ENCODE measurements at regions not wholly inside any gene's neighbourhood (a gene's known extent, or its start where the extent isn't known, plus 50 kb on each side); places are given as distances from the start of the nearest gene placed in this dataset.

DNA sequence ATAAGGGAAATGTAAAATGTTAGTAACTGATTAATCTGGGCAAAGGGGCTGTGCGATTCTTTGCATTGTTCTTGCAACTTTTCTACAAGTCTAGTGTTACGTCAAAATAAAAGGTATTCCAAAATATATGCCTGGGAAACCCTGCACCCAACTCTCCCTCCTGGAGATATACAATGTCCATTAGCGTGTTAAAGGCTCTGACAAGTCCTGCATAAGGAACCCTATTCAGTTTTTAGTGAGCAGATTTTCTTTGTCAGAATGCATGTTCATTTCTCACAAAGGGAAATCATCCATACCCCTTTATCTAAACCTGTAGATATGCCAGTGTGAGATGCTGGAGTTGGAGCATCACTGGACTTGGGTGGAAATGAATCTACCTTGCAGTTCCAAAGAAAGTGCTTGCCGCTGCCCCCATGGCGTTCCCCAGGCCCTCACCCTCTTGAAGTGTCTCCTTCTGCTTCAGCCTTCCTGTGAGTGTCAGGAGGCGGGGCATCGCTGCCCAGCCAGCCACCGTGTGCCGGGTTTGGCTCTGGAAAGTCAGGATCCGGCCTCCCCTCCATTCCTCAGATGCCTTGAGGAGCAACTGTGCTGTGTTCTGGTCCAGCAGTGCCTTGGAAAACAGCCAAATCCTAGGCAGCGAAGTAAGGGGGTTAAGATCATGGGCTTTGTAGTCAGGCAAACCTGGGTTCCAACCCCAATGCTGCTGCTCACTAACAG, 85.5 kb downstream of the RMI2 start:
- TF ChIP-seq, protein P1, sequence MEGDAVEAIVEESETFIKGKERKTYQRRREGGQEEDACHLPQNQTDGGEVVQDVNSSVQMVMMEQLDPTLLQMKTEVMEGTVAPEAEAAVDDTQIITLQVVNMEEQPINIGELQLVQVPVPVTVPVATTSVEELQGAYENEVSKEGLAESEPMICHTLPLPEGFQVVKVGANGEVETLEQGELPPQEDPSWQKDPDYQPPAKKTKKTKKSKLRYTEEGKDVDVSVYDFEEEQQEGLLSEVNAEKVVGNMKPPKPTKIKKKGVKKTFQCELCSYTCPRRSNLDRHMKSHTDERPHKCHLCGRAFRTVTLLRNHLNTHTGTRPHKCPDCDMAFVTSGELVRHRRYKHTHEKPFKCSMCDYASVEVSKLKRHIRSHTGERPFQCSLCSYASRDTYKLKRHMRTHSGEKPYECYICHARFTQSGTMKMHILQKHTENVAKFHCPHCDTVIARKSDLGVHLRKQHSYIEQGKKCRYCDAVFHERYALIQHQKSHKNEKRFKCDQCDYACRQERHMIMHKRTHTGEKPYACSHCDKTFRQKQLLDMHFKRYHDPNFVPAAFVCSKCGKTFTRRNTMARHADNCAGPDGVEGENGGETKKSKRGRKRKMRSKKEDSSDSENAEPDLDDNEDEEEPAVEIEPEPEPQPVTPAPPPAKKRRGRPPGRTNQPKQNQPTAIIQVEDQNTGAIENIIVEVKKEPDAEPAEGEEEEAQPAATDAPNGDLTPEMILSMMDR (IDR thresholded peaks at IDR 0.05; ENCODE audit: insufficient read depth, low read depth, low read length), result no peak
- no peak overlapping the region for H3K4me3 ChIP-seq (ENCODE audit: low read depth, low read length)
- DNase-seq (ENCODE audit: low read depth), result no peak

DNA sequence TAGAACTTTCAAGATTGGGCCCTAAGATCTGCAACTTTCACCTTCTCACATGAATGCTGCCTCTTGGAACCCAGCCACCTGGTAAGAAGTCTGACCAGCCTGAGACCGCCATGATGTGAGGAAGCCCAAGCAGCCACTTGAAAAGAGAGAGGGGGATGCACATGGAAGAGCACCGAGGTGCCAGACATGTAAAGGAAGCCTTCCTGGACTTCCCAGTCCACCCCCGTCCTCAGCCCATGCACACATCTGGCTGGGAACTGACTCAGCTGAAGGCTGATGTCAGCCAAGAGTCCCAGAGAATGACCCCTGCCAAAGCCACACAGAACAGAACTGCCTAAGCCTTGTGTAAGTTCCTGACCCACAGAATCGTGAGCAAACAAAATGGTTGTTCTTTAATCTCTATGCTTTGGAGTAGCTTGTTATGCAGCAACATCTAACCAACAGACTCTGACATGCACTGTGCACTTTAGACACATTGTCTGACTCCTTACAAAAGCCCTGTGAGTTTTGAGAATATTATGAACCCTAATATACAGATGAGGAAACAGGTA, 86.7 kb downstream of the RMI2 start:
- DNase-seq (ENCODE audit: low read depth), result peak; percentile 26
- H3K4me3 ChIP-seq (ENCODE audit: low read depth, low read length), result no peak overlapping the region
- TF ChIP-seq, protein P1 (IDR thresholded peaks at IDR 0.05; ENCODE audit: insufficient read depth, low read depth, low read length), result no peak

DNA sequence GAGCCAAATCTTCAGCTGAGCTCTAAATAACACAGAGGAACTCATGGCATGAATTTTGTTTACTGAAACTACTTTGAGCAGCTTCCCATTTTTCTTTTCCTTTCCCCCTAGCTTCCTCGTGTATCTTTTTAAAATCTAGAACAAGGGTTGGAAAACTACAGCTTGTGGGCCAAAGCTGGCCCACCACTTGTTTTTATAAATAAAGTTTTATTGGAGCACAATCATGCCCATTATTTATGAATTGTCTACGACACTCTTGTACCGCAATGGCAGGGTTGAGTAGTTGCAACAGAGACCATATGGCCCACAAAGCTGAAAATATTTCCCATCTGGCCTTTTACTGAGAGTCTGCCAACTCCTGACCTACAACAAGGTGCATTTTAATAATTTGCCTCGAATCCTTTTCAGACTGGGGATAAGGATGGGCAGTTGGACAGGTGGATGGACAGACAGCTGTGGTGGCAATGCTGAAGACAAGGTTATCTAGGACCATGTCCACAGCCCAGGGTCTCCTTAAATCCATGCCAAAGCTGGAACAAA, 87.7 kb downstream of the RMI2 start:
- H3K4me3 ChIP-seq (ENCODE audit: low read depth, low read length), result no peak overlapping the region
- TF ChIP-seq, protein P1 (IDR thresholded peaks at IDR 0.05; ENCODE audit: insufficient read depth, low read depth, low read length), result no peak
- no peak for DNase-seq (ENCODE audit: low read depth)

DNA sequence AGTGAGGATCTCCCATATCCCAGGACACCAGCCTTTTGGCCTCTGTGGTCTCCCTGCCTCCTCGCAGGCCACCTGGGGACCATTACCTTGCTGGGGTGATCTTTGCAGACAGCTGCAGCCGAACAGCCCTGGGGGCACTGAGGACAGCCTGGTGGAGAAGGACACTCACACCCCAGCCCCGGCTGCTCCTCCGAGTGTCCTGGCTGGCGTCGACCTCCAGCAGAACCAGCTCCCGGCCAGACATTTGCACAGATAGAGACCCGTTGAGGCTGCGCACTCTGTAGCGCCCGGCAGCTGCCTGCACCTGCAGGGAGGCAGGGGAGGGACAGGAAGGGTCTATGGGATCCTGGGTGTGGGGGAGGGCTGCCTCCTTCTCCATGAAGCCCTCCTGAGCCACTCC, 90.3 kb downstream of the RMI2 start:
- DNase-seq (ENCODE audit: low read depth), result no peak
- TF ChIP-seq, protein P1 (IDR thresholded peaks at IDR 0.05; ENCODE audit: insufficient read depth, low read depth, low read length), result no peak
- H3K4me3 ChIP-seq (ENCODE audit: low read depth, low read length), result no peak overlapping the region

DNA sequence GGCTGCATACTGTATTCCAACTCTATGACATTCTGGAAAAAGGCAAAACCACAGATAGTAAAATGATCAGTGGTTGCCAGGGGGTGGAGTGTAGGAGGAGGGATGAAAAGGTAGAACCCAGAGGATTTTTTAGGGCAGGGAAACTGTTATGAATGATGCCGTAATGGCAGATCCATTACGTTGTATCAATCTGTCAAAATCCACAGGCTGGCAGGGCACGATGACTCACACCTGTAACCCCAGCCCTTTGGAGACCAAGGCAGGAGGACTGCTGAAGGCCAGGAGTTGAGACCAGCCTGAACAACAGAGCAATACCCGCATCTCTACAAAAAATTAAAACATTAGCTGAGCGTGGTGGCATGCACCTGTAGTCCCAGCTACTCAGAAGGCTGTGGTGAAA, 91.8 kb downstream of the RMI2 start:
- H3K4me3 ChIP-seq (ENCODE audit: low read depth, low read length), result no peak overlapping the region
- DNase-seq (ENCODE audit: low read depth), result no peak
- TF ChIP-seq, protein P1 (IDR thresholded peaks at IDR 0.05; ENCODE audit: insufficient read depth, low read depth, low read length), result no peak

DNA sequence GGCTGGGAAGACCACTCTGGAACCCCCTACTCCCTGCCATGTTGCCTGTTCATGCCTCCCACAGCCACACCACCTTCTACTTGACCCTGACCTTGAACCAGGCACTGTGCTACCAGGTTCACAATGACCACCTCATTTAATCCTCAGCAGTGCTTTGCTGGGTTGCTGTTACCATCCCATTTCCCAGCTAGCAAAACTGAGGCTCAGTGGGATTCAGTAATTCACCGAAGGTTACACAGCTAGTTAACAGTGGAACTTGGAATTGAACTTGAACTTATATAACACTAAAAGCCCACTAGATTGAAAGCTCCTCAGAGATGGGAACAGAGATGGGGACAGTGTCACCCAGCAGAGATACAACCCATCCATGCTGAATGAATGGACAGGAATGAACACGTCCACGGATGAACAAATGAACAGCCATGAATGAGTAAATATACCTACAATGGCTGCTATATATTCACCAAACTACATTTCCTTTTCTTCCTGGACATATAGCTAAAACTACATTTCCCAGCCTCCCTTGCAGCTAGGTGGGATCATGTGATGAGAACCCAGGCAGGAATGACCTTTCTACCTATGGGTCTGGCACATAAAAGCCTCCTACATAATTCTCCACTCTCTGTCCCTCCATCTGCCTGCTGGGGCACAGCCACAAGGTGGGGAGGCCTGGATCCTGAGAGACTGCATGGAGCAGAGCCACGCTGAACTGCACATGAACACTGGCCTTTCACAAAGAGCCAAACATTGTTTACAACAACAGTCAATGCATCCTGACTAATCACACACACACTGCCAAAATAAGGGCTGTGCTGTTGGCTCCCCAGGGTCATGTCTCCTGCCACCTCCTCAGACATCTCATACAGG, 94.8 kb downstream of the RMI2 start:
- DNase-seq (ENCODE audit: low read depth), result no peak
- TF ChIP-seq, protein P1 (IDR thresholded peaks at IDR 0.05; ENCODE audit: insufficient read depth, low read depth, low read length), result no peak
- no peak overlapping the region for H3K4me3 ChIP-seq (ENCODE audit: low read depth, low read length)

Data from fibroblast of villous mesenchyme (primary cell).